ENCODE measurements at regions not wholly inside any gene's neighbourhood (a gene's known extent, or its start where the extent isn't known, plus 50 kb on each side); places are given as distances from the start of the nearest gene placed in this dataset.

DNA sequence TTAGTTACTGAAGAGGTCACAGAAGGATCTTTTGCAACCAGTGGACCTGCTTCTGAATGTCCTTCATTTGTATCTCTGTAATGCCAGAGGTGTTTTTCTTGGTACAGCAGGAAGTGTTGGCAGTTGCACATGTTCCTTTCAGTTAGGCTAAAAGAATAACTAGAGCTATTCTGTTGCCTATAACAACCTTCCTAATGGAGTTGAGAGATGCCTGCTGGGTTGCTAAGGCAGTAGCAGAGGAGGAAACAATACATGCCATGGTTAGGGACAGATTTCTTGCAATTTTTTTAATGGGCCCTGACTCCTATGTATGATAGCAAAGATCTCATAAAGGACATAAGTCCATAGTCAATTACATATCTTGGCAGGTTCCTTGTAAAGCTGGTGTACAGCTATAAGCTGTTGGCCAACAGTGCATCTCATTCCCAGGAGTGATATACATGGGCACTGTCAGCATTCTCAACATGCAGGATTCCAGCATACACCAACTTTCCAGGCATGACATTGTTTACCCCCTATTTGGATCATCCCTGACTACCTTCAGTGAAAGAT, 556.6 kb downstream of the CCER1 start:
- no peak for DNase-seq (ENCODE audit: low read depth)

DNA sequence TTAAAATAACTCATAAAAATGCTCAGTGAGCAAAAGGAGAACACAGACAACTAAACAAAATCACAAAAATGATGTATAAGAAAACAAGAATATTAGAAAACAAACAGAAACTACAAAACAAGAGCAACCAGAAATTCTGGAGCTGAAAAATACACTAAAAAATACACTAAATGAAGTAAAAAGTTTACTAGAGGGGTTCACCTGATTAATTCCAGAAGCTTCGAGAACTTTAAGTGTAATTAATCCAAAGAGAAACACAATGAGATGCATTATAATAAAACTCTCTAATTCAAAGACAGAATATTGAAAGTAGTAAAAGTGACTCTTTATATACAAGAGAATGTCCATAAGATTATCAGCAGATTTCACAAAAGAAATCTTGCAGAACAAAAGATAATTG, 558.4 kb downstream of the CCER1 start:
- no peak for DNase-seq (ENCODE audit: low read depth)

DNA sequence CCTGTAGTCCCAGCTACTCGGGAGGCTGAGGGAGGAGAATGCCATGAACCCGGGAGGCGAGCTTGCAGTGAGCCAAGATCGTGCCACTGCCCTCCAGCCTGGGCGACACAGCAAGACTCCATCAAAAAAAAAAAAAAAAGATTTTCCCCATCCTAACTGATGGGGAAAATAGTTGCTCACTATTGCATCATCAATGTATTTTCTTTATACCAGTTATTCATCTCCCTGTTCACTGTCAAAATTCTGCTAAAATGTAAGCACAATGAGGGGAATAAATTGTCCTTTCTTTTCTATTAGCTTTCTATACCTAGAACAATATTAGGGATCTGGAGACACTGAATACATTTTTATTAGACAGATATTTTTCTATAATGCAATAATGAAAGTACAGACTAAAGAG, 561.3 kb downstream of the CCER1 start:
- DNase-seq (ENCODE audit: low read depth): no peak

DNA sequence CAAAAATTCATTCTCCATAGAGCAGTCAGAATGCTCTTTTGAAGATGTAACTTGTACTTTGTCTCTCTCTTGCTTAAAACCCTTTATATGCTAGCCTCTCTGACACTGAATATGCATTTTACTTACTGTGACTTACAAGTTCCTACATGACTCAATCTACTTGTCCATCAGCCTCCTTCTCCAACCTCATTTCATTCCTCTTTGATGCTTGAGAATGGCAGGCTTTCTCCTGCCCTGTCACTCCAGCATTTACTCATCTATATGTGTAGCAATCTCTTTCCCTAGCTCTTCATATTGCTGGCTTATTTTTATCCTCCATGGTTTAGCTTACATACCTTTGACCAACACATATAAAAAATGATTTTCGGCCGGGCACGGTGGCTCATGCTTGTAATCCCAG, 561.9 kb downstream of the CCER1 start:
- DNase-seq (ENCODE audit: low read depth): no peak

DNA sequence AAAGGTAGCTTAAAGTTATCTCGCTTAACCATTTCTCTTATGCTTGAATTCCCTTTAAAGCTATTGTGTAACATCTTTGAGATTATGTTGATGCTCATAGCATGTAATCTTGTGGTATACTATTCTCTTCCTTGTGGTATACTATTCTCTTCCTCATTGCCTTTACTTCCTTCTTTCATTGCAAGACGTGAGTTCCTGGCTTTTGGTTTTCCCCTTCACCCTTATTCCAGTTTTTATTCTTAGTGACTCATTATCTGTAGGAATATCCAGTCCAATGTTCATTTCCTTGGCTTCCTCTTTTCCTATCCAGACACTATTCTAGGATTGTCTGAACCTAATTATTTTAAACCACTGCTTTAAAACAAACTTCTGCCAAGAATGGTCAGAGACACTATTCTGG, 564.0 kb downstream of the CCER1 start:
- DNase-seq (ENCODE audit: low read depth): no peak

DNA sequence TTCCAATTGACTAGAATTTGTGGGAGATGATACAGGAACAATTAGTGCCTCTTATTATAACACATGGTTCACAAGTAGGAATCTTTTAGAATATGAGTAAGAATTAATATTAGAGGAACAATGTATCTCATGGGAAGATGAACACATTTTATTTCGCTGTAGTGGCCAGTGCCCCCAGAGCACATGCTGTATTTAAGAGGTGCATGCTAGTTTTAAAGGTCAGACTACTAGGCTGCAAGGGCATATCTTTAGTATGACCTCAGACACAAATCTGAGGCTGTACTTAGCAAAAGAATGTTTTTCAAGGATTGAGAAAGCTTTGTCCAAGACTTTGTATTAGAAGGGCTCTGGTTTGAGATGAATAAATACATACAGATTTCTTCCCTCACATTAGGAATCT, 586.9 kb downstream of the CCER1 start:
- no peak for DNase-seq (ENCODE audit: low read depth)

DNA sequence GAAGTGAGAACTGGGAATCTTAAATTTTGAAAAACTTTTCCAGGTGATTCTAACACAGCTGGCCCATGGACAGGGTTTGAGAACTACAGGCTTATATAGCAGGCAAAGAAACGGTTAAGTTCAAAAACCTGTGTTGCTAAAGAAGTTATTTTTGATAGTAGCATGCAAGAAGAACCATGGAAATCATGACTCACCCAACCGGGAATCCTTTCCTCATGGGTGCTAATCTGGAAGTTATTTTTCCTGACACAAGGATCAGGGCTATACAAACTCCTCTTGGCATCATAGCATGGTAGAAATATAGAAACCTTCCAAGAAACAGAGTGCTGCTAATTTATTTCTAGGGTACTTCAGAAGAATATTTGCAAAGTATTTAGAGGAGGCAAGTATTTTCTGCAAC, 588.7 kb downstream of the CCER1 start:
- no peak for DNase-seq (ENCODE audit: low read depth)

DNA sequence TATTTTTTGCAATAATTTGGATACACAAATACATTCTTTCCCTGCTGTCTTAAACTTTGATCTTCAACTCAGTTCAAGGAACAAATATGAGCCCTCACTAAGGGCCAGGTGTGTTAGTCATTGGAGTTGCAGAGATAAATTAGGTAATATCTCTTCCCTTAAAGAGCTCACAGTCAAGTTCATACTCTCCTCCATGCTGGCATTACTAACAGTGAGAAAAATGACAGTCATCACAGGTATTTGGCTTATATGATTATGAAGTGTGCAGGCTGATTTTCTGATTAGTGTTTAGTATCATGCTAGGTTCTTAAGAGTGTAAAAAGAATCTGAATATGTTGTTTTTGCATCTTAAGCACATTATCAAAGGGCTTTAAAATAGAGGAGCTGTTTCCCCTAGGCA, 594.7 kb downstream of the CCER1 start:
- DNase-seq (ENCODE audit: low read depth): no peak

DNA sequence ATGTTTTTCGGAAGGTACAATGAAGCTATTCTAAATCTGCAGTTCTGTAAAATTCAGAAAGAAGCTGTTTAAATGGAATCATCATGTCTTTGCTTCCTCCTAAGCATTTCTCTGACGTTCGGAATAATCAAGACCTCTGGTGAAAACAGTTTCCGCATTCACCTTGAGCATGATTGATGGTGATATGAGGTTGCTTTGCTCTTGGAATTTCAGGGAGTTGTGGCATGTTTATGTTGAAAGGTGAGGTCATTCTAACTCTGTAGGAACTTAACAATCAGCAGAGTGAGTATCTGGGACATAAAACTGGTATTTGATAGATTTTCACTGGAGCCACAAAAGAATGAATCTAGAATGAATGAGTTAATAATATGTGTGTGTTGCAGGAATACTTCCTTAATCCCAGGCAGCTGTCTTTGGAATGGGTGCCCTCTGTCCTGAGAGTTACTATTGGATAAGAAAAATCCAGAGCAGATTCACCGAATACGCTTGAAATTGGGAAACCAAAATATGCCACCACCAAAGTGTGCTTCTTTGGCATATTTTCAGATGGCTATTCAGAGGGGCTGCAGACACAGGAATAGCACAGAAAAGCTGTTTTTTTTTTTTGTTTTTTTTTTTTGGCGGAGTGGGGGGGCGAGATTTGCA, 599.1 kb downstream of the CCER1 start:
- DNase-seq (ENCODE audit: low read depth): no peak

DNA sequence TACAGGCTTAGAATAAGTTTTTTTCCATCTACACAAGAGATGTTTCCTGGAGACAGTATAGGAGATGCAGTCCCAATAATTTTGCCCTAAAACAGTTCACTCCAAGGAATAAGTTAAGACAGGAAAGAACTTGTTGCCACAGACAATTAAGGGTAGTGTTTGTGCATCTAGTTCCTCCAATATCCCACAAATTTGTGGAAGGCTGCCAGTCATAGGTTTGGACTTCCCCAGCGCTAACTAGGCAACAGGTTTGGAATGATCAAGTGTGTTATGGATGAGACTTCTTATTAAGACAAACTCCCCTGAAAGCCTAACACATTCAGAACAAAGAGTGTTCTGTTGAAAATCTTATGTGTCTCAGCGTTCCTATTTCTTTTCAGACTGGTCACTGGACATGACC, 611.0 kb downstream of the CCER1 start:
- no peak for DNase-seq (ENCODE audit: low read depth)

DNA sequence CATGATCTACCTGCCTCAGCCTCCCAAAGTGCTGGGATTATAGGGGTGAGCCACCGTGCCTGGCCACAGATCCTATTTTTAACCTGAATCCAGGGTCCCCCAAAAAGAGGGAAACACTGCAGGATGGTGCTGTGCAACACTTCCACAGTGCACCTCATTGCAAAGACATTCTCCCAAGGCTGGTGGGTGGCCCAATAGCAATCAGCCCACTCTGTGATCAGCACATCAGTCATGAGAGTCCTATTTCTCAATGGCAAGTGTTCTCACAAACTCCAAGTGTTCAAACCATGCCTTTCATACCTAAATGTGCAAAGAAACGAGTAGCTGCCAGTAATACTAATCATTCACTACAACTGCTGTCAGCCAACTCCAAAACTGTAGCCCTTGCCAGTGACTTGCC, 612.9 kb downstream of the CCER1 start:
- no peak for DNase-seq (ENCODE audit: low read depth)

DNA sequence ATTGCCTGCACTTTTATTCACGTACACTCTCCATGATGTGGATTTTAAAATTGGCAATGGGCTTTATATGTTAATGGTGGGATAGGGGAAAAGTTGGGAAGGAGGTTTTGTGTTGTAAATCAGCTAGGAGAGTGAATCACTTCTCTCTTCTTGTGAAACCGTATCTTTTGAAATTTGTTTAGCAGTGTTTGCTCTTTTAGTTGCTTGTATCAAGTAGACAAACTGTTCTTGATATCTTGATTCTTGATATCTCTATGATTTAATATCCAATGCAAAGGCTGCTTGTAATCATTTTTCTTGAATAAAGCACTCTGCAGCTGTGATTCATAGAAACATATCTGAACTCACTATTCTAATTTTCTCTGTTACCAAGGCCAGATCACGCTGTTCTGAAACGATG, 615.1 kb downstream of the CCER1 start:
- DNase-seq (ENCODE audit: low read depth): no peak

DNA sequence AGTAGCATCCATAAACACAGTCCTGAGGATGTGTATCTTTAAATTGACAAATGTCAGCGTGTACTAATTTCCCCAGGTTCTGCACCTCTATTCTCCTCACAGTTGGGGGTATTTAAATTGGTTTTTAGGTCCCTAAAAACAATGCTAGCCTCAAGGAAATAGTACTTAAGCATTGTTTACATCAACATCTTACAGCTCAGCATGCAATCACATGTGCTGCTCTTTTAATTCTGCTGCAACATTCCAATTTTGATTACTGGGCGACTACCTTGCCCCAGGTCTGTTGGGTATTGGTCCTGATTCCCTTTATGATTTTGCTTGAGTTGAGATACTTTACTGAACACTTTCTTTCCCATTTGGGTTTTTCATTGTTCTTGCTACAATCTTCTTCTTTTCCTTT, 616.6 kb downstream of the CCER1 start:
- DNase-seq (ENCODE audit: low read depth): no peak

DNA sequence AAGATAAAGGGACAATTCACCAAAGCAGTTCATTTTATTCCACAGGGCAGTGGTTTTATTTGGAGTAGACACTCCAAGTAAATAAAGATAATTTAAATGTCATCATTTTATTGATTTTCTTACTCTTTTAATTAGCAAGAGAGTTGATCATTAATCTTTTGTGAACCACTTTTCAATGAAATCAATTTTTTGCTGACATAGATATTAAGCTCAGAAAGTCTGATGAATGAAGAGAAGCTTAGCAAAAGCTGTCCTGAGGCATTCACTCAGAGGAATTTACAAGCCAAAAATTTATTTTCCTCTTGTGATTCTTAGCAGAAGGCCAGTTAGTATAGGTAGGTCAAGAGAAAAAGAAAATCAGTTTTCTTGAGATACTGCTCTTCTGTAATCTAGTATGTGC, 618.0 kb downstream of the CCER1 start:
- DNase-seq (ENCODE audit: low read depth): no peak

DNA sequence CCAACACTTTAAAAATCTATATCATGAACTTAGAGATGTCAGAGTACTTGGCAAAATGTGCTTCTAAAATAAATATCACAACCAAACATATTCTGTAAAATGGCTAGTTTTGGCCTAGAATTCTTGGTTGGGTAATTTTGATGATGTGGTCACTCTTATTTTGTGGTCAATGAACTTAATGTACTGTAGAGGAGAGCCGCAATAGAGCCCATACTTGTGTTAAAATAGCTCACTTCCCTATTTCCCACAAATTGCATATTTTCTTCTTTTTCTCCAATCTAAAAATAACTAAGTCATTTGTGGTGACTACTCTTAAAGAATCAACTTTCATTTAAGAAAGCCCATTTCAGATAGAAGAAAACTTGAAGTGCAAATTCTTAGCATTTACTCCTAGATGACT, 619.4 kb downstream of the CCER1 start:
- no peak for DNase-seq (ENCODE audit: low read depth)

DNA sequence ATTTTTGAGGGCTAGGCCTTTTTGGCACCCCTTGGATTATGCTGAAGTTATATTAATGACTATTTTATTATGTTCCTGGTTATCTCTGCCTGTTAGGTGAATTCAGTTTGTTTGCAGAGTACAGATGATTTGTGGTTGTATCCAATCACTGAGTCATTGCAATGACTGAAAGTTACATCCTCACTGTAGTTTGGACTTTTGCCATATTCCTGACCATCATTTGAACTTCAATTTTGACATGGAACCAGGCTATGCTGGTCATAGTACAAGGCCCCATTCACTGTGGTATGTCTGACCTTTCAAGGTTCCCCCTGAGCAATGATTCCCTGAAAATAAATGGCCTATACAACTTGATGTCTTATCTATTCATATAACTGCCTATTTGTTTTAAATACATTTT, 621.0 kb downstream of the CCER1 start:
- DNase-seq (ENCODE audit: low read depth): no peak

DNA sequence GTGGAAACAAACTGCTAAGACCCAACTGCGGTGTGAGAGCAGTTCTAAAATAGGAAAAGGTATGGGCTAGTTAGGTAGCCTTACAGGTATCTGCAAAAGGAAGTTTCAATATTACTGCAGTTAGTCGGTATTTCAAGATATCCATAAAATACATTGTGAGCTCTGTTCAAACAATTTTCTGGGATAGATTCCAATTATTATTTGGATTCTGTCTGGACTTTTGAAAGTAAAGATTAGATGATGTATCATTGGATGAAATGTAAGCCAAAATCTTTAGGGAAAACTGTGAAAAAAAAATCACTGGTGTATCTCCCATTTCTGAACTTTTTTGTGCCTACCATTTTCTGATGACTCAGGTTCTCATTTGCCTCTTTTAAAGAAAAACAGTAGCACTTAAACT, 621.6 kb downstream of the CCER1 start:
- DNase-seq (ENCODE audit: low read depth): no peak

DNA sequence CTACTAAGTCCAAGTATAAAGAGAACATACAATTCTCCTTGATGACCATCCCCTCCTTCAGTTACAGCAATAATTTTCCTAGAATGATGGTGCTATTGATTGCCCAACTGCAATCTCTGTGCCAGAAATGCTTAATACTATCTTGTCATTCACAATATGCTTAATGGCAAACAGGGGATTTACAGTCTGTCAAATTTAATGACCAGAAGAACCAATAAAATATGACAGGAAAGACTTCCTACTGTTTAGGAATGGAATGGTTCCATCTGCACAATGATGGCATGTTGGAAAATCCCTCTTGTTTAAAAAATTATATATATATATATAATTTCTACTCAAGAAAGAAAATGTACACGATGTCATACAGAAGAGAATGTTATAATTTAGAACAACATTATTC, 623.2 kb downstream of the CCER1 start:
- DNase-seq (ENCODE audit: low read depth): no peak

DNA sequence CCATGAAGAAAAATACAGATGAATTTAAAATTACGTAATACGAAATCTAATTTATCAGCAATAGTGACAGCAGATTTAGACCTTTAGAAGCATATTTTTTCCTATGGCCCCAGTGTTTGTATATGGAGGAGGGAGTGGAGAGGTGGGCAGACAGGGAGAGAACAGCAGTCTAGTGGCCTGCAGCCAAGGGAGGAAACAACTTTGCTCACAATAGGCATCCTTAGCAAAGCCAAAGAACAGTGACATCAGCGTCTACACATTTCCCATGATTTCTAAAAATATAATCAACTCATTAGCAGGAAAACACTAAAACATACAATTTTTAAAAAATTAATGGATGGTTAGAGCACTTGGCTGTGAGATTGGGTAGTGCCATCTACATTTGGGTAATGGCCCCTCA, 622.6 kb upstream of the ATP2B1 start:
- no peak for DNase-seq (ENCODE audit: low read depth)

DNA sequence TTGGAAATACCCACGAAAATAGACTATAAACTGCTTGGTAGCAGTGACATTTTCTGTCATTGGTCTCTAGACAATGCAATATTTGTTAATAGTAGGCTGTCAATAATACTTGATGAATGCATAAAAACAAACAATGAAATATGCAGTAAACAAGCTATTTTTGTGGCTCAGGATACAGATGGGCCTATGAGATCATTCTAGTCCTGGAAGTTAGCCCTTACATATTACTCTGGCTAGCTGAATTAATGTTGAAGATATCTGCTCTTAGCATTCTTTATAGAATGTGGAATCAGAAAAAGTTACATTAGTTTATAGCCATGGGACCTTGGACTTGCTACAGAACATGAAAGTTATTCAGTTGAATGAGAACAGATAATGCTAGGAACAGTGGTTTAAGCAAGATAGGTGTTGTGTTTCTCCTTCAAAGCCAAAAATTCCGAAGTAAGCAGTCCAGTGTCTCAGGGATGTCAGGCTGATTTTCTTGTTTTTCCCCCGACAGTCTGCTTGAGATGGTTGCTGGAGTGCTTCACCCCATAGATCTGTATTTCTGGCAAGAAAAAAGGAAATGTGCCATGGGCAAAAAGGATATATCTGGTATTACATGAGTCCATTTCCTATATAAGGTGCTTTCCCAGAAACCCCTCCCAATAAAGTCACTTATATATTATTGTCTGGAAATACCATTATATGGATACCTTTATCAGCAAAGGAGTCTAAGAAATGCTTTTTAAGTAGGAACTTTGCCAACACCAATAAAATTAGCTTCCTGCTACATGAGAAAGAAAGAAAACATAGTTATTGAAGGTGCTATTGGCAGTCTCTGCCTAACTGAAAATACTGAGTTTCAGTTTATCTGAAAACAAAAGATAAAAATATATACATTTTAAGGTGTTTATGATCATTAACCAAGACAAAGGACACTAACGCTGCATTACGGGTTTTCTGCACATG, 619.4 kb upstream of the ATP2B1 start:
- DNase-seq (ENCODE audit: low read depth): no peak

DNA sequence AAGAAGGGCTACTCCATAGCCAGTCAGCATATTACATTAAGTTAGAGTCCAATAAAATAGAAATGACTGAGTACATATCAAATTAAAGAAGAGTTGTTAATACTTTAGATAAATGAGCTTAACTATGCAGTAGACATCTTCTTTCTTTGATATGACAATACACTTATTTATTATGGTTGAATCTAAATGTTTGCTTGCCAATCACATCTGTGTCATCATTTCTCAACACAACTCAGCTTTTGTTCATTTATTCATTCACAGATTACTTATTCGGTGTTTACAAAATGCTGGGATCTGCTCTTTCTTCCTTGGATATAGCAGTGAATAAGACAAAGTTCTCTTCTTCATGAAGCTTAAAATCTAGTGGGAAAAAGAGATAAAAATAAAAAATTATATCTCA, 614.6 kb upstream of the ATP2B1 start:
- DNase-seq (ENCODE audit: low read depth): no peak

DNA sequence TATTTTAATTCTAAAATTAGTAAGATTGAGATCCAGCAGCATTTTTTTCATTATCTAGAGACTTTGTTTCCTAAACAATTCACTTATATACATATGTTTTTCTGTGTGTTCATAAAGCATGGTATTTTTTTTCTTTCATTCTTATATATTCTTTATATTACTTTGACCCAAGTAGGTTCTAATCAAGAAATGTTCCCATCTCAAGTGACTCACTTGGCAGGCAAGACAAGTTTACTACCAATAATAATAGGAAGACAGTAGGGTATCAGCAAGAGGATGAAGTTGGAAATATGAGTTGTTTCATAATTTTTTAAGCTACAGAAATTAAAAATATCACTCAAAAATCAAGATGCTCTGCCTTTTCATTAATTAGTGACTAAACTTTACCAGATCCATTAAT, 613.4 kb upstream of the ATP2B1 start:
- DNase-seq (ENCODE audit: low read depth): no peak

DNA sequence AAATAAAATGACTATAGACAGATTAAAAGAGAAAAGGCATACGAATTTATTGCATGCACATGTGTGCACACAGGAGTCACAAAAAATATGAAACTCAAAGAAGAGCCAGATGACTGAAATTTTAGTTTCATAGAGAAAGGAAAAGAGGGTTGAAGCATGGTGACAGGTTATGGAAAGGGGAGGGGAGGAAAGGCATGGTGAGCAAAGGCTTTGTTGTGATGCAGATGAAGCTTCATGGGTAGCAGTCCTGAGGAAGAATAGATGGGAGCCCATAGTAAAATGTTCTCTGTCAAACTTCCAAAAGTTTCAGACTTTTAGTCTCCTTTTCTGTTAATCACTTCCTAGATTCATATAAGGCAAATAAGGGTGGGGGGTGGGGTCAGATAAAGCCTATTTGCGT, 612.7 kb upstream of the ATP2B1 start:
- no peak for DNase-seq (ENCODE audit: low read depth)

DNA sequence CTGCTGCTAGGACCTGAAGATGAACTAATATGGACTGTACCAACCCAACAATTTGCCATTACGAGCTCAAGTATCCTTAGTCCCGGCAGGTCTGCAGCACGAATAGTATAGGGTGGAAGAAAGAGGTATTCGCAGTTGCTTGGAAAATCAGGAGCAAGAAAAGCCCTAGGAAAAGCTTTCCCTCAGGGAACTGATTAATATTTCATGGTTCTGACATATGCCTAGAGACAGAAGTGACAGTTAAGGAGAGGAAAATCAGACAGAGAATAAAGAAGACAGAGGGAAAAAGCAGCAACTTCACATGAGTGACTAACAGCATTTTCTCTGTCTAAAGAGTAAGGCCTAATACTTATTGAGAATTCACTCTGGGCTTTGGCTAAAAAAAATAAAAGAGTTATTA, 602.9 kb upstream of the ATP2B1 start:
- DNase-seq (ENCODE audit: low read depth): no peak

Data from stimulated activated CD8-positive, alpha-beta memory T cell treated with anti-CD3 and anti-CD28 coated beads, Interleukin-12 subunit alpha, Interleukin-12 subunit beta, amount 100 ng/mL, for 4 hours (primary cell).